Suprapubic skin (tissue), 4 donors: ENCODE measurements at regions not wholly inside any gene's neighbourhood (a gene's known extent, or its start where the extent isn't known, plus 50 kb on each side); places are given as distances from the start of the nearest gene placed in this dataset.

ENCODE experiments used
- DNase-seq, 2 donors: peaks; one replicate each; pipeline ENCODE4 v3.0.0-alpha.2; 2019; ENCODE audit warnings: low spot score in 2 of 2
- H3K27ac ChIP-seq: fragments of 200-600 bp; sonication (generic); one replicate; pipeline ENCODE4 v1.5.1; 2019
- H3K27me3 ChIP-seq: fragments of 200-600 bp; sonication (generic); one replicate; pipeline ENCODE4 v1.5.1; 2019
- H3K36me3 ChIP-seq: fragments of 200-600 bp; sonication (generic); one replicate; pipeline ENCODE4 v1.5.1; 2019
- H3K4me1 ChIP-seq: fragments of 200-600 bp; sonication (generic); one replicate; pipeline ENCODE4 v1.5.1; 2019
- H3K4me3 ChIP-seq: fragments of 200-600 bp; sonication (generic); one replicate; pipeline ENCODE4 v1.5.1; 2019; ENCODE audit warnings: mild to moderate bottlenecking
- H3K9me3 ChIP-seq: fragments of 200-600 bp; sonication (generic); one replicate; pipeline ENCODE4 v1.5.1; 2019
- CTCF ChIP-seq, 2 donors: fragments of 200-600 bp in 1 of 2; fragments of 450-650 bp in 1 of 2; sonication (generic) in 1 of 2; IDR thresholded peaks; one replicate each; pipeline ENCODE4 v1.5.1; 2016 to 2019; ENCODE audit warnings: antibody characterized with exemption in 2 of 2, mild to moderate bottlenecking in 1 of 2, moderate library complexity in 1 of 2
- EP300 ChIP-seq: sonication (generic); formaldehyde crosslinking; IDR thresholded peaks from one replicate; pipeline ENCODE4 v1.6.1; 2017; ENCODE audit warnings: antibody characterized with exemption
- POLR2A ChIP-seq, 2 donors: fragments of 450-650 bp; IDR thresholded peaks; one replicate each; pipeline ENCODE4 v1.6.1; 2017; ENCODE audit warnings: antibody characterized with exemption in 2 of 2, mild to moderate bottlenecking in 2 of 2, moderate library complexity in 2 of 2
- POLR2AphosphoS5 ChIP-seq, 3 donors: sonication (generic); formaldehyde crosslinking; IDR thresholded peaks; one replicate each; pipeline ENCODE4 v1.6.1; 2017; ENCODE audit warnings: antibody characterized with exemption in 3 of 3
- WGBS: methylation state at CpG from one replicate; pipeline ENCODE4 v1.1.5; 2018; 5-methylcytosine and 5-hydroxymethylcytosine counted together

- Histone ChIP-seq H3K4me1 (no peaks in the 10 kb centered on the region), H3K36me3 (no peaks in the 10 kb centered on the region), H3K9me3 (no peaks in the 10 kb centered on the region), H3K4me3 (no peak overlapping the region), H3K27ac (no peak overlapping the region), H3K27me3 (no peaks in the 10 kb centered on the region)
- WGBS = 31% methylated on average over 5 of the region's 5 CpGs
- no peak for DNase-seq
- TF ChIP-seq POLR2AphosphoS5 (IDR thresholded peaks at IDR 0.05) (no peak), POLR2A (IDR thresholded peaks at IDR 0.05) (no peak), EP300 (no peak), CTCF (IDR thresholded peaks at IDR 0.05) (no peak)
Observed at GRCh38 chr13:67440236-67440975, 210.3 kb upstream of the PCDH9 start.

- Histone ChIP-seq H3K27me3 (no peaks in the 10 kb centered on the region), H3K9me3 (no peaks in the 10 kb centered on the region), H3K36me3 (no peaks in the 10 kb centered on the region), H3K4me1 (no peaks in the 10 kb centered on the region), H3K4me3 (no peak overlapping the region), H3K27ac (no peak overlapping the region)
- DNase-seq = no peak
- 80% methylated on average over 1 of the region's 1 CpG for WGBS
- TF ChIP-seq CTCF (IDR thresholded peaks at IDR 0.05) (no peak), POLR2A (IDR thresholded peaks at IDR 0.05) (no peak), EP300 (no peak), POLR2AphosphoS5 (IDR thresholded peaks at IDR 0.05) (no peak)
Observed at GRCh38 chr13:67439365-67439764, 209.2 kb upstream of the PCDH9 start.

GRCh38 chr13:67438465-67438864 is 208.3 kb upstream of the PCDH9 start:
- Histone ChIP-seq H3K4me1 (no peaks in the 10 kb centered on the region), H3K4me3 (no peak overlapping the region), H3K36me3 (no peaks in the 10 kb centered on the region), H3K9me3 (no peaks in the 10 kb centered on the region), H3K27ac (no peak overlapping the region), H3K27me3 (no peaks in the 10 kb centered on the region)
- no peak for DNase-seq
- TF ChIP-seq CTCF (IDR thresholded peaks at IDR 0.05) (no peak), EP300 (no peak)
- WGBS = 66% methylated on average over 3 of the region's 3 CpGs

GRCh38 chr13:67437244-67437643 is 207.1 kb upstream of the PCDH9 start:
- no peaks in the 10 kb centered on the region for H3K4me1 ChIP-seq
- TF ChIP-seq CTCF (IDR thresholded peaks at IDR 0.05) (no peak), POLR2A (IDR thresholded peaks at IDR 0.05) (no peak), POLR2AphosphoS5 (IDR thresholded peaks at IDR 0.05) (no peak), EP300 (no peak)
- no peak overlapping the region for H3K27ac ChIP-seq
- H3K27me3 ChIP-seq = no peaks in the 10 kb centered on the region
- no peak overlapping the region for H3K4me3 ChIP-seq
- 35% methylated on average over 5 of the region's 5 CpGs for WGBS
- no peaks in the 10 kb centered on the region for H3K9me3 ChIP-seq
- no peak for DNase-seq
- H3K36me3 ChIP-seq = no peaks in the 10 kb centered on the region

GRCh38 chr13:67421475-67421874 is 191.3 kb upstream of the PCDH9 start:
- H3K27me3 ChIP-seq = no peaks in the 10 kb centered on the region
- DNase-seq = no peak
- no peaks in the 10 kb centered on the region for H3K36me3 ChIP-seq
- H3K4me3 ChIP-seq = no peak overlapping the region
- H3K9me3 ChIP-seq = no peaks in the 10 kb centered on the region
- no peak for TF ChIP-seq POLR2A (IDR thresholded peaks at IDR 0.05)
- TF ChIP-seq CTCF (IDR thresholded peaks at IDR 0.05) = no peak
- TF ChIP-seq POLR2AphosphoS5 (IDR thresholded peaks at IDR 0.05) = no peak
- TF ChIP-seq EP300 = no peak
- H3K27ac ChIP-seq = no peak overlapping the region
- WGBS = 29% methylated on average over 1 of the region's 1 CpG
- no peaks in the 10 kb centered on the region for H3K4me1 ChIP-seq
